K562 (cell line): ENCODE measurements at regions not wholly inside any gene's neighbourhood (a gene's known extent, or its start where the extent isn't known, plus 50 kb on each side); places are given as distances from the start of the nearest gene placed in this dataset.

Experiments
- ATAC-seq: fragments of 200-7000 bp; cut with Tn5 transposase; 3 replicates; pipeline ENCODE4 v1.9.1; 2020; ENCODE audit warnings: moderate library complexity
- BruUV-seq: library from RNA; stranded (reverse); fragments of 400-500 nt; replicated peaks from 2 replicates; lab custom pipeline; 2021; lab: Mats Ljungman, UMichigan
- CTCF ChIA-PET: fragments of 300-600 bp; formaldehyde crosslinking; extraction: SDS; loops from one replicate; lab custom pipeline; 2021; ENCODE audit warnings: low intra/inter-chr PET ratio; lab: Yijun Ruan, JAX
- POLR2A ChIA-PET: fragments of 300-600, 350-650 bp; sonication (Branson Sonifier 250); formaldehyde crosslinking; extraction: SDS; loops from one replicate; lab custom pipeline; 2021; ENCODE audit warnings: antibody characterized with exemption, inconsistent platforms; lab: Yijun Ruan, JAX
- DNase-seq, 4 experiments: peaks; one replicate each; pipeline versions ENCODE4 v3.0.0 to v3.0.0-alpha.2; 2011 to 2018; ENCODE audit warnings: low spot score in 3 of 4, mixed read lengths in 3 of 4; ENCODE audit errors: extremely low read depth in 1 of 4
- FAIRE-seq: peaks from 2 replicates; lab custom pipeline; 2011; peaks lifted over from hg19 to GRCh38; lab: Jason Lieb, UNC
- H2AFZ ChIP-seq: 2 replicates; pipeline ENCODE4 v1.6.0; 2011; ENCODE audit warnings: low read depth, low read length, control low read depth, inconsistent platforms
- H3K27ac ChIP-seq: fragments of 200-600 bp; 3 replicates; pipeline ENCODE4 v1.8.0; 2011; ENCODE audit warnings: low read depth, mild to moderate bottlenecking, control low read depth, inconsistent platforms, low read length, moderate library complexity, mixed read lengths; ENCODE audit errors: extremely low read depth
- H3K27me3 ChIP-seq, 2 experiments: fragments of 300-600 bp in 1 of 2; 2 replicates in 1 of 2; 3 replicates in 1 of 2; pipeline versions ENCODE4 v1.6.0 to v1.8.0; 2011; ENCODE audit warnings: inconsistent platforms in 2 of 2, low read length in 2 of 2, mild to moderate bottlenecking in 1 of 2, mixed read lengths in 1 of 2, moderate library complexity in 1 of 2; ENCODE audit not compliant: control insufficient read depth in 2 of 2, insufficient read depth in 2 of 2
- H3K36me3 ChIP-seq: fragments of 300-600 bp; 3 replicates; pipeline ENCODE4 v1.8.0; 2011; ENCODE audit warnings: mild to moderate bottlenecking, low read length, inconsistent platforms; ENCODE audit not compliant: control insufficient read depth, insufficient read depth
- H3K4me1 ChIP-seq, 2 experiments: fragments of 200-600 bp in 1 of 2; replicated peaks in 1 of 2; 2 replicates in 1 of 2; 3 replicates in 1 of 2; pipeline versions ENCODE4 v1.5.1 to v1.8.0; 2011; ENCODE audit warnings: inconsistent platforms in 2 of 2, low read length in 2 of 2, mild to moderate bottlenecking in 1 of 2, mixed read lengths in 1 of 2, moderate library complexity in 1 of 2; ENCODE audit not compliant: control insufficient read depth in 2 of 2, insufficient read depth in 2 of 2
- H3K4me2 ChIP-seq: 2 replicates; pipeline ENCODE4 v1.6.1; 2011; ENCODE audit warnings: low read length, control low read depth, inconsistent platforms, mixed read lengths; ENCODE audit not compliant: insufficient read depth
- H3K4me3 ChIP-seq: fragments of 200-600 bp; sonication (generic), shearing (Covaris generic); 2 replicates; pipeline ENCODE4 v1.5.1; 2016; ENCODE audit warnings: control low read depth, inconsistent platforms
- H3K79me2 ChIP-seq: fragments of 200-600 bp; 3 replicates; pipeline ENCODE4 v1.8.0; 2011; ENCODE audit warnings: low read length, inconsistent platforms; ENCODE audit not compliant: control insufficient read depth, insufficient read depth
- H3K9ac ChIP-seq, 2 experiments: 2 replicates each; pipeline versions ENCODE4 v1.6.0 to v1.6.1; 2011; ENCODE audit warnings: low read depth in 2 of 2, low read length in 2 of 2, control low read depth in 1 of 2, inconsistent platforms in 1 of 2, mild to moderate bottlenecking in 1 of 2, mixed read lengths in 1 of 2; ENCODE audit not compliant: insufficient read depth in 1 of 2
- H3K9me1 ChIP-seq: one replicate; pipeline ENCODE4 v1.6.0; 2011; ENCODE audit warnings: inconsistent platforms, mild to moderate bottlenecking, low read length, moderate library complexity; ENCODE audit not compliant: control insufficient read depth, insufficient read depth
- H3K9me3 ChIP-seq: replicated peaks from 2 replicates; pipeline ENCODE4 v1.5.1; 2011; ENCODE audit warnings: low read depth, low read length, inconsistent platforms; ENCODE audit not compliant: control insufficient read depth, insufficient read depth
- H4K20me1 ChIP-seq: replicated peaks from 2 replicates; pipeline ENCODE4 v1.6.1; 2011; ENCODE audit warnings: low read length, inconsistent platforms, mixed read lengths; ENCODE audit not compliant: control insufficient read depth, insufficient read depth
- ADNP ChIP-seq: fragments of 200-800 bp; sonication (Bioruptor generic); IDR thresholded peaks from 2 replicates; pipeline ENCODE4 v1.6.1; 2016; ENCODE audit warnings: missing genetic modification characterization, missing compliant biosample characterization
- CBX3 ChIP-seq, 2 experiments: IDR thresholded peaks; 1 replicate in 1 of 2; 2 replicates in 1 of 2; pipeline ENCODE4 v1.6.1; 2012; ENCODE audit warnings: inconsistent platforms in 2 of 2, low read length in 2 of 2, borderline replicate concordance in 1 of 2, control low read depth in 1 of 2
- CEBPG ChIP-seq, 3 experiments: fragments of 200-800 bp in 1 of 3; sonication (Bioruptor generic) in 1 of 3; sonication (generic) in 1 of 3; formaldehyde crosslinking in 1 of 3; IDR thresholded peaks in 2 of 3; conservative IDR thresholded peaks in 1 of 3; 2 replicates each; pipeline versions ENCODE4 v1.6.1 to v1.8.0; 2016 to 2022; ENCODE audit warnings: missing compliant biosample characterization in 2 of 3, missing genetic modification characterization in 2 of 3, mild to moderate bottlenecking in 1 of 3, missing genetic modification reagents in 1 of 3
- HIVEP1 ChIP-seq: fragments of 250-450 bp; sonication (Bioruptor Pico); IDR thresholded peaks from 2 replicates; pipeline ENCODE4 v1.4.0; 2020; ENCODE audit warnings: mild to moderate bottlenecking
- HOXB6 ChIP-seq: fragments of 250-450 bp; sonication (Bioruptor Pico); IDR thresholded peaks from 2 replicates; pipeline ENCODE4 v1.5.1; 2022; ENCODE audit warnings: mild to moderate bottlenecking, borderline replicate concordance
- KLF10 ChIP-seq: fragments of 250-450 bp; sonication (Bioruptor Pico); IDR thresholded peaks from 2 replicates; pipeline ENCODE4 v1.6.1; 2021; ENCODE audit warnings: matching md5 sums
- NFXL1 ChIP-seq: fragments of 450-650 bp; formaldehyde crosslinking; IDR thresholded peaks from 2 replicates; pipeline ENCODE4 v1.4.0; 2021; ENCODE audit warnings: mild to moderate bottlenecking
- RFX1 ChIP-seq: fragments of 450-650 bp; IDR thresholded peaks from 2 replicates; pipeline ENCODE4 v1.6.1; 2016; ENCODE audit warnings: mild to moderate bottlenecking, moderate library complexity
- ZBTB1 ChIP-seq: sonication (generic); formaldehyde crosslinking; IDR thresholded peaks from 2 replicates; pipeline ENCODE4 v1.8.1; 2023; ENCODE audit warnings: missing genetic modification reagents, low read depth, mild to moderate bottlenecking, borderline replicate concordance
- ZC3H4 ChIP-seq: sonication (generic); formaldehyde crosslinking; IDR thresholded peaks from 2 replicates; pipeline ENCODE4 v1.9.0; 2021; ENCODE audit warnings: missing genetic modification reagents, borderline replicate concordance
- ZNF316 ChIP-seq: fragments of 450-650 bp; IDR thresholded peaks from 2 replicates; pipeline ENCODE4 v1.6.1; 2016
- WGBS: fragments of 100-300 bp; shearing (Covaris generic); methylation state at CpG from one replicate; pipeline ENCODE4 v1.1.6; 2016; ENCODE audit warnings: low coverage, mixed read lengths; ENCODE audit not compliant: insufficient coverage; ENCODE audit errors: missing lambda C conversion rate; 5-methylcytosine and 5-hydroxymethylcytosine counted together
- in situ Hi-C: fragments of 300-500 bp; cut with MboI; formaldehyde crosslinking; loops from 4 replicates; pipeline ENCODE4 v1.15.0; 2018; ENCODE audit warnings: inconsistent platforms, mixed read lengths
- intact Hi-C: fragments of 100-400 bp; cut with micrococcal nuclease; formaldehyde crosslinking; loops from 2 replicates; pipeline ENCODE4 v1.14.2; 2022
- TF ChIP-seq, protein P1 (sequence below): fragments of 250-450 bp; sonication (Bioruptor Pico); IDR thresholded peaks from 2 replicates; pipeline ENCODE4 v1.4.0; 2020; ENCODE audit warnings: borderline replicate concordance
- TF ChIP-seq, protein P2 (sequence below): sonication (generic); formaldehyde crosslinking; IDR thresholded peaks from 2 replicates; pipeline ENCODE4 v1.4.0; 2020; ENCODE audit warnings: mild to moderate bottlenecking, missing genetic modification reagents
- TF ChIP-seq, protein P3 (sequence below): sonication (generic); formaldehyde crosslinking; IDR thresholded peaks from 2 replicates; pipeline ENCODE4 v1.8.0; 2022; ENCODE audit warnings: mild to moderate bottlenecking, low read depth, missing genetic modification reagents
- TF ChIP-seq, protein P4 (sequence below): fragments of 200-800 bp; sonication (Bioruptor generic); IDR thresholded peaks from 2 replicates; pipeline ENCODE4 v1.6.1; 2017; ENCODE audit warnings: missing genetic modification characterization, missing compliant biosample characterization

DNA sequence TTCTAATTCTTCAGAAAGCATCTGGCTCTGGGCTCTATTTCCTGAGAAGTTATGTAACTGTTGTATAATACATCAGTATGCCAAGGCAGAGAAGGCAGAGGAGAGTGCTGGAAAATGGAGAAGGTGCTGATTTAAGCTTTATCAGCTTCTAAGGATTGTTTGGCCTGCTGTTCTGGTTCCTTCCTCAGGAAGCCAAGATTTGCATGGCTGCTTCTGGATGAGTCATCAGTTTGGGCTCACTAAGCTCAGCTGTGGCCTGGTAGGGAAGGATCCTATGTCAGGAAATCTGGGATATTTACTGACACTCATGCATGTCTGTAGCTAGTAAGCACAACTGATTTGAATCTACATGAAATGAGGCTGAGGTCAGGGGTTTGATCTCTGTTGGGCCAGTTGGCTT is 73.2 kb upstream of the ADGRL4 start (continued):
- TF ChIP-seq, protein P1, sequence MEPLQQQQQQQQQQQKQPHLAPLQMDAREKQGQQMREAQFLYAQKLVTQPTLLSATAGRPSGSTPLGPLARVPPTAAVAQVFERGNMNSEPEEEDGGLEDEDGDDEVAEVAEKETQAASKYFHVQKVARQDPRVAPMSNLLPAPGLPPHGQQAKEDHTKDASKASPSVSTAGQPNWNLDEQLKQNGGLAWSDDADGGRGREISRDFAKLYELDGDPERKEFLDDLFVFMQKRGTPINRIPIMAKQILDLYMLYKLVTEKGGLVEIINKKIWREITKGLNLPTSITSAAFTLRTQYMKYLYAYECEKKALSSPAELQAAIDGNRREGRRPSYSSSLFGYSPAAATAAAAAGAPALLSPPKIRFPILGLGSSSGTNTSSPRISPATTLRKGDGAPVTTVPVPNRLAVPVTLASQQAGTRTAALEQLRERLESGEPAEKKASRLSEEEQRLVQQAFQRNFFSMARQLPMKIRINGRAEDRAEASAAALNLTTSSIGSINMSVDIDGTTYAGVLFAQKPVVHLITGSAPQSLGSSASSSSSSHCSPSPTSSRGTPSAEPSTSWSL (CRISPR knock-in tag), result no peak
- TF ChIP-seq KLF10, result no peak
- TF ChIP-seq, protein P2, sequence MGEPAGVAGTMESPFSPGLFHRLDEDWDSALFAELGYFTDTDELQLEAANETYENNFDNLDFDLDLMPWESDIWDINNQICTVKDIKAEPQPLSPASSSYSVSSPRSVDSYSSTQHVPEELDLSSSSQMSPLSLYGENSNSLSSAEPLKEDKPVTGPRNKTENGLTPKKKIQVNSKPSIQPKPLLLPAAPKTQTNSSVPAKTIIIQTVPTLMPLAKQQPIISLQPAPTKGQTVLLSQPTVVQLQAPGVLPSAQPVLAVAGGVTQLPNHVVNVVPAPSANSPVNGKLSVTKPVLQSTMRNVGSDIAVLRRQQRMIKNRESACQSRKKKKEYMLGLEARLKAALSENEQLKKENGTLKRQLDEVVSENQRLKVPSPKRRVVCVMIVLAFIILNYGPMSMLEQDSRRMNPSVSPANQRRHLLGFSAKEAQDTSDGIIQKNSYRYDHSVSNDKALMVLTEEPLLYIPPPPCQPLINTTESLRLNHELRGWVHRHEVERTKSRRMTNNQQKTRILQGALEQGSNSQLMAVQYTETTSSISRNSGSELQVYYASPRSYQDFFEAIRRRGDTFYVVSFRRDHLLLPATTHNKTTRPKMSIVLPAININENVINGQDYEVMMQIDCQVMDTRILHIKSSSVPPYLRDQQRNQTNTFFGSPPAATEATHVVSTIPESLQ (CRISPR knock-in tag), result no peak

DNA sequence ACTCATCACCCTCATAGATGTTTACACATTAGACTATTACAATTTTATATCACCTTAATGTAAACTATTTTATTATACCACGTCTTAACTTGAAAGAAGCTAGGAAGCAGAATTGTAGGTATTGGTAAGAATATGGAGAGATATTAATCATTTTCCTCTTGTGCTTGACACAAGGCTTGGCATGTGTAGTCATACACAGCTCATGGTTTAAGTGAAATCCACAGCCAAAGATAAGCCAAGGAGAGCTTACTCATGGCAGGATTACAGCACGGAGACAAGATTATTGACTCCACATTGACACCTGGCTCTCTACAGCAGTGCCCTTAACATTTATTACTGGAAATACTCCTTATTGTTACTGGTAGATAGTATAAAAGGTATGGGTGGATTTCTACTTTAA is 68.4 kb upstream of the ADGRL4 start:
- POLR2A ChIA-PET, result no interaction called here
- H3K9ac ChIP-seq, result no peak overlapping the region
- WGBS, result 3% methylated on average over 2 of the region's 2 CpGs
- DNase-seq, result no peak
- CTCF ChIA-PET, result no interaction called here
- H3K4me1 ChIP-seq, result no peaks in the 10 kb centered on the region
- in situ Hi-C loops (no loop called here), intact Hi-C loops (no loop called here)
- H3K36me3 ChIP-seq, result no peaks in the 10 kb centered on the region
- no peaks in the 10 kb centered on the region for H3K9me1 ChIP-seq
- no peak overlapping the region for H3K4me3 ChIP-seq
- no peaks in the 10 kb centered on the region for H3K79me2 ChIP-seq
- BruUV-seq, result no TSS peak
- no peaks in the 10 kb centered on the region for H4K20me1 ChIP-seq
- H3K4me2 ChIP-seq, result no peak overlapping the region
- no peak overlapping the region for H2AFZ ChIP-seq
- no peaks in the 10 kb centered on the region for H3K27me3 ChIP-seq
- H3K9me3 ChIP-seq, result no peaks in the 10 kb centered on the region
- no peak for ATAC-seq
- no peak overlapping the region for H3K27ac ChIP-seq
- FAIRE-seq, result no peak
- TF ChIP-seq CEBPG (CRISPR knock-in tag; IDR thresholded peaks at IDR 0.05) (no peak), CEBPG (tag; conservative IDR thresholded peaks at IDR 0.05 in 1 of 2, IDR thresholded peaks at IDR 0.05 in 1 of 2) (no peak), HOXB6 (CRISPR knock-in tag) (no peak), ZNF316 (no peak), ZC3H4 (CRISPR knock-in tag) (no peak), NFXL1 (CRISPR knock-in tag) (no peak), HIVEP1 (CRISPR knock-in tag) (no peak), ADNP (tag) (no peak), RFX1 (no peak), CBX3 (IDR thresholded peaks at IDR 0.05; ENCODE audit: borderline replicate concordance in 1 of 2, low read length in 2 of 2) (no peak), ZBTB1 (CRISPR knock-in tag) (no peak)
- TF ChIP-seq, protein P3, sequence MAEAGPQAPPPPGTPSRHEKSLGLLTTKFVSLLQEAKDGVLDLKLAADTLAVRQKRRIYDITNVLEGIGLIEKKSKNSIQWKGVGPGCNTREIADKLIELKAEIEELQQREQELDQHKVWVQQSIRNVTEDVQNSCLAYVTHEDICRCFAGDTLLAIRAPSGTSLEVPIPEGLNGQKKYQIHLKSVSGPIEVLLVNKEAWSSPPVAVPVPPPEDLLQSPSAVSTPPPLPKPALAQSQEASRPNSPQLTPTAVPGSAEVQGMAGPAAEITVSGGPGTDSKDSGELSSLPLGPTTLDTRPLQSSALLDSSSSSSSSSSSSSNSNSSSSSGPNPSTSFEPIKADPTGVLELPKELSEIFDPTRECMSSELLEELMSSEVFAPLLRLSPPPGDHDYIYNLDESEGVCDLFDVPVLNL (CRISPR knock-in tag), result no peak
- TF ChIP-seq, protein P4, sequence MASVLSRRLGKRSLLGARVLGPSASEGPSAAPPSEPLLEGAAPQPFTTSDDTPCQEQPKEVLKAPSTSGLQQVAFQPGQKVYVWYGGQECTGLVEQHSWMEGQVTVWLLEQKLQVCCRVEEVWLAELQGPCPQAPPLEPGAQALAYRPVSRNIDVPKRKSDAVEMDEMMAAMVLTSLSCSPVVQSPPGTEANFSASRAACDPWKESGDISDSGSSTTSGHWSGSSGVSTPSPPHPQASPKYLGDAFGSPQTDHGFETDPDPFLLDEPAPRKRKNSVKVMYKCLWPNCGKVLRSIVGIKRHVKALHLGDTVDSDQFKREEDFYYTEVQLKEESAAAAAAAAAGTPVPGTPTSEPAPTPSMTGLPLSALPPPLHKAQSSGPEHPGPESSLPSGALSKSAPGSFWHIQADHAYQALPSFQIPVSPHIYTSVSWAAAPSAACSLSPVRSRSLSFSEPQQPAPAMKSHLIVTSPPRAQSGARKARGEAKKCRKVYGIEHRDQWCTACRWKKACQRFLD, result no peak
